SW480 (cell line): ENCODE measurements at regions not wholly inside any gene's neighbourhood (a gene's known extent, or its start where the extent isn't known, plus 50 kb on each side); places are given as distances from the start of the nearest gene placed in this dataset.

Experiments used
- DNase-seq: peaks from one replicate; pipeline ENCODE4 v3.0.0-alpha.2; 2016; ENCODE audit warnings: low spot score

GRCh38 chrX:103158317-103158621, 56.6 kb upstream of the BEX4 start:
- no peak for DNase-seq

GRCh38 chrX:103157496-103158316, 57.2 kb upstream of the BEX4 start:
- peak; percentile 13 for DNase-seq

- no peak for DNase-seq
These were observed 59.7 kb upstream of the BEX4 start for GRCh38 chrX:103155201-103155600.

- no peak for DNase-seq
These were observed 60.7 kb upstream of the NXF3 start for GRCh38 chrX:103153661-103154060.

- DNase-seq = no peak
These were observed 58.9 kb upstream of the NXF3 start for GRCh38 chrX:103151799-103152198.

- no peak for DNase-seq
These were observed 56.7 kb upstream of the NXF3 start for GRCh38 chrX:103149652-103150051.

GRCh38 chrX:103148075-103148474, 55.1 kb upstream of the NXF3 start:
- no peak for DNase-seq
